NCI-H69 (cell line): ENCODE measurements at regions not wholly inside any gene's neighbourhood (a gene's known extent, or its start where the extent isn't known, plus 50 kb on each side); places are given as distances from the start of the nearest gene placed in this dataset.
A peak's percentile ranks its signal among the peaks of the same experiment; 100 is the strongest.
"Not testable (repeated sequence)": the region's sequence is repeated elsewhere in the genome, so short reads cannot be mapped to it uniquely, and the experiment has no call there.

ENCODE experiments used
- DNase-seq: peaks from one replicate; lab custom pipeline; 2025; lab: John Stamatoyannopoulos, UW

DNA sequence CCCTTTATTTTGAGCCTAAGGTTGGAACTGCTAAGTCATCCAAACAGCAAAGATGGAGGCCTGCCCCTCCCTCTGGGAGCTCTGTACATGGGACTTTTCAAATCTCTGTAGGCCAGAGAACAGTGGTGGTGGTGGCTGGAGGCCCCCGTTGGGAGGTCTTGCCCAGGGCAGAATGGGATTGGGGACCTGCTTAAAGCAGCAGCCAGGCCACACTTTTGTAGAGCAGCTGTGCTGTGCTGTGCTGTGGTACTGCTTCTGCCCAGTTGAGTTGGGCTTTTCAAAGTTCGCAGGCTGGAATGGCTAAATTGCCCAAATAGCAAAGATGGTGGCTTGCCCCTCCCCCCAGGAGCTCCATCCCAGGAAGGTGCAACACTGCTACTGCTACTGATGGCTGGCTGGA is 147.5 kb upstream of the TACR3 start:
- no peak for DNase-seq

DNA sequence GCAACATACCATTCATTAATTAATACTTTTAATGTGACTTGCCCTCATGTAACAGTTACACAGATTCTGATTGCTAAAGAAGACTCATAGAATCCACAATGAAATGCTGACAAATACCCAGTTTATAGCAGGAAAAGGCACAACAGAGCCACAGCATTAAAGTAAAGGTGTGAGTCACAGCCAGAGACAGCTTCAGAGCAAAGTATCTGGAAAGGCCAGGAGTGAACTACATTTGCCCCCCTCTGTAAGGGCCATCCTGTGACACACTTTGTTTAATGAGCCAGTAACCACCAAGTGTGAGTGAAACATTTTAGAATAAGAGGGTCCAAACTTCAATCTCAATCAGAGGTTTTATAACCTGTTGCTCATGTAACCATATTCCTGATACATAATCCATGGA is 133.8 kb upstream of the TACR3 start:
- no peak for DNase-seq

DNA sequence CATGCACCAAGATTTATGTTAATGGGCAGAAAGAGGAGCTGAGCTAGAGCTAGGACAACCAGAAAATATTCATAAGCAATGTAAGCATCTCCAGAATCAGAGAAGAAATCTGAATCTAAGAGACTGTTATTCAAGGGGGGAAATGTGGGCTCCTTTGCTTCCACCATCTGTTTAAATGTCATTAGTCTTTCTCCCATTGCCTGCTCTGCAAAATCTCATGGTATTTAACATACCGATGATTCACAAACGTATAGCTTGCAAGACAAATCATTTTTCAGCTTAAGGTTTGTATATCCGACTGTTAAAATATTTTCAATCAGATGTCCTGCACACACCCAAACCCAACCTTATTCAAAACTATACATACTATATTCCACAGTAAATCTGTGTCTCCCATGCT is 133.4 kb upstream of the TACR3 start:
- no peak for DNase-seq

DNA sequence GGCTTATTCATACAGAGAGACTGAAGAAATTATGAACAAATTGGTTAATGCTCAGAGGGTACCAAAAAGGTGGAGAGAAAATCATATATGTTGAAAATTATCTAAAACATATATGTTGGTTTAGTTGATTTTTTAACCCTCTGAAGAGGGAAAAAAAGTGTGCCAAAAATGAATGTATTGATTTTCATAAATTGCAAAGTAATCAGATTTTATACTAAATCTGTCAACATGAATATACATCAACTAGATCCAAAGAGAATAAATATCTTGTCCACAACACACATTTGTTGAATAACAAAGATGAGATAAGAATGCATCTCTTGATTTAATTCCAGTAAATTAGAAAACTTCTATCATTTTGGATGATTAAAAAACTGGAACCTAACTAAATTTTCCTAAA is 125.3 kb upstream of the TACR3 start:
- no peak for DNase-seq

DNA sequence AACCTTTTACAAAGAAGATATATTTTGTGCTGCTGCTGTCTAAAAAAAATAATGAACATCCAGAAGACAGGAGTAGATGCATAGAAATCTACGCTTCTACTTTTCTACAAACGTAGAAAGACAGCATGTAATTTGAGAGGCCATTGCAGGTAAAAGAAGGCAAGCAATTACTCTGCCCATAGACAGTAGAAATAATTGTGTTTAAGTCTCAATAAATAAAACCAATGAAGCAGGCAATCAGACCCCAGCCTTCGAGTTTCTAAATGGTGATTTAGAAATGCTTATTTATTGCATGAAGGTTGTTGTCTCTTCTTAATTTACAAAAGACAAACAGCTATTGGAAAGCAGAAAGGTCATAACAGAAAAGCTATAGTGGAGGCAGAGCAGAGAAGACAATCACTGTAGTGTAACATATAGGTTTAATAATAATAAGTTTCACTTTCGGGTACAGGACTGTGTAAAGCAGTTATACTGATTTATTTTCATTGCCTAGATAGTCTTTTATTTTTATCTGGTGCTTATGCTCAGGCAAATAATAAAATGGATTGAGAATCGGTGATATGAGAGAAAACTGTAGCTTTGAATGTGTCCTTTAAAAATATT is 123.0 kb upstream of the TACR3 start:
- DNase-seq, result no peak

DNA sequence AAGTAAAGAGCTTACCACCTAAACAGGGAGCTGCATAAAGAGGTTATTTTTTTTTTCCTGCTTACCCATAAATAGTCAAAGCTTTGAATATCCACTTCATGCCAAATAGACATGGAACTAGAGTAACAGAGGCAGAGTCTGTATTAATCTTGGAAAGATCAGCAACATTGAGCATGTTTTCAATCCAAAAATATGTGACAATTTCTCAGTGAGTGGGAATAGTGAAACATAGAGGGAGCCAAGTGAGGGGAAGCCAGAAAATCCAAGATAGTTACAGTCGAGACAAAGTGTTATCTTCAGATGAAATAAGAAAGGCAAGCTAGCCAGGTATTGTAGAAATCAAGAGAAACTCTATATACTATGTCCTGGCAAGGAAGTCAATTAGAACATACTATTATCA is 122.3 kb upstream of the TACR3 start:
- no peak for DNase-seq

DNA sequence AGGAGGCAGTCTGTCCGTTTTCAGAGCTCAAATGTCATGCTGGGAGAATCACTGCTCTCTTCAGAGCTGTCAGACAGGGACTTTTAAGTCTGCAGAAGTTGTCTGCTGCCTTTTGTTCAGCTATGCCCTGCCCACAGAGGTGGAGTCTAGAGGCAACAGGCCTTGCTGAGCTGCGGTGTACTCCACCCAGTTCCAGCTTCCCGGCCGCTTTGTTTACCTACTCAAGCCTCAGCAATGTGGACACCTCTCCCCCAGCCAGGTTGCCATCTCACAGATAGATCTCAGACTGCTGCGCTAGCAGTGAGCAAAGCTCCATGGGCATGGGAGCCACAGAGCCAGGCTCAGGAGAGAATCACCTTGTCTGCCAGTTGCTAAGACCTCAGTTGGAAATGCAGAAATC is 90.5 kb upstream of the TACR3 start:
- DNase-seq, result not testable (repeated sequence)

DNA sequence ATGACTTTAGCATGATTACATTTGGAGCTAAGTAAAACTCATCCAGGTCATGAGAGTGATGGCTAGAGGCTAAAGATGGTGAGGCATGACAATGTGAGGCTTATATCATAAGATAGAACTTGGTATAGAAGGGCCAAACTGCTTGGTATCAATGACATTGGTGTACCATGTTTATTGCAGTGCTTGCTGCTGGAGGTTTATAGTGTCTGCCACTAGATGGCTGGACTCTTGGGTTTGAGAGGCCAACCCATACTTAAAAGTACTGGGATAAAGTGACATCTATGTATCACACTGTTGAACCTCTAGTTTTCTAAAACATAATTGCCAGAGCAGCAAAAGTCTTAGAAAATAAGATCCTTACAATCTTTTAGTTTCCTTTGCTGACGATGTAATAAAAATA is 83.0 kb upstream of the TACR3 start:
- DNase-seq, result peak; percentile 1

DNA sequence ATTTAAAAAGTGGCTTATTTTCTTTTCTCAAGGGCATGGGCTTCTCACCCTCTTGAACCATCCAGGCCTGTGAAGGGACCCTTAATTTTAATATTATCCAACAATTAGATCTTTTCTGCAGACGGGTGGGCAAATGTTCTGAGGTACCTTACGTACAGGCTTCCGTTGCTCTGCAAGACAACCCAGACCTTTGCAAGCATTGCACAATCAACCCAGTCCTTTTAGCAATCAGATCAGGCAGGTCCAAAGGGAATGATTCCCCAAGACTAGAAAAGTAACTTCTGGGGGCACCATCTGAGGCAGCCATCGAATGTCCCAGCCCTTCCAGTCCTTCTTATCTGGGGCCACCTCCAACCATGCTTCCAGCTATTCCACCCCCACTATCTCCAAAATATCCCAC is 67.3 kb upstream of the TACR3 start:
- no peak for DNase-seq

DNA sequence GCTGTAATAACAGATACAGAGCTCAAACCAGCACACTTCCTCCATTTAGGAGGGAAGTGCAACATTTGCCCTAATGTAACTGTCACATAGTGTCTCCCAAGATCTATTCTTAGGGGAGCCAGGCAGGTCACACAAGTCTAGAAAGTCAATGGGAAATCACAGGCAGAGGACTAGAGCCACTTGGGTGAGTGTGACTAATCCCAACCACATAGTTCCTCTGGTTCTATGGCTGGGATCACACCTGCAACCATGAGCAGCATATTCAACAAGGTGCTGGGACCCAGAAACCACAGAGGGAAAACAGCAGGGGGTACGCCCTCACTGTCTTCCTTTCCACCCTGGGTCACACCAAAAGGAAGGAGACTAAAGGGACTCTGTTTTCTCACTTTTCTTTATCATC is 66.8 kb upstream of the TACR3 start:
- no peak for DNase-seq

DNA sequence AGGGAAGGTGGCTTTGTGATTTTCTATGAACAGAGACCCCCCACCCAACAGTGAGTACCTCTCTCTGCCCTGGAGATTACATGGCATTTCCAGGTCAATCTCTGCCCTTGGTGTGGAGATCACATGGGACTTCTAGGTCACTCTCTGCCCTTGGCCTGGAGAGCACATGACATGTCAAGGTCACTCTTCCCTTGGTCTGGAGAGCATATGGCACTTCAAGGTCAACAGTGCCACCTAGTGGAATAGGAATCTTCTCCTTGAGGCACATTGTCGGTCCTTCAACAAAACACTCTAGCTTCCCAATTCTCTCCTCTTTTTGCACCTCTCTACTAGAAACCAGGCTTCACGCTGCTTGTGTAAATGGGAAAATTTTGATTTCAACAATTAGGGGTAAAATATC is 66.2 kb upstream of the TACR3 start:
- DNase-seq, result peak; percentile 50

DNA sequence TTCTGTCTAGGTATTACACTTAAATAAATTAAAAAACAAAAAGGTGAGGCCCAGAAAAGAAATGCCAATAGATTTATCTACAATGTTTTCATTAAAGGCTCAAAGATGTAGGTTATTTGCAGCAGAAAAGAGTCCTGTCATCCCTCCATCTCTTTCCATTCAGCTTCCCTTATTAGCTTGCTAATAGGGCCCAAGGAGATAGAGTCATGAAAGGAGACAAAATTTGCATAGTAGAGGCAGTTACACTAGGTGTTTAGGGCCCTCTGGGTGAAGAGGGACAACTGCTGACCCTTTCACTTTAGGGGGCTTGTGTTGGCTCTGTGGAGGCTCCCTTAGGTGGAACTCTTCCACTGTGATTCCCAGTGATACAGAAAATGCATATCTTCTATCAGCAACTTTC is 58.4 kb upstream of the TACR3 start:
- DNase-seq, result no peak

DNA sequence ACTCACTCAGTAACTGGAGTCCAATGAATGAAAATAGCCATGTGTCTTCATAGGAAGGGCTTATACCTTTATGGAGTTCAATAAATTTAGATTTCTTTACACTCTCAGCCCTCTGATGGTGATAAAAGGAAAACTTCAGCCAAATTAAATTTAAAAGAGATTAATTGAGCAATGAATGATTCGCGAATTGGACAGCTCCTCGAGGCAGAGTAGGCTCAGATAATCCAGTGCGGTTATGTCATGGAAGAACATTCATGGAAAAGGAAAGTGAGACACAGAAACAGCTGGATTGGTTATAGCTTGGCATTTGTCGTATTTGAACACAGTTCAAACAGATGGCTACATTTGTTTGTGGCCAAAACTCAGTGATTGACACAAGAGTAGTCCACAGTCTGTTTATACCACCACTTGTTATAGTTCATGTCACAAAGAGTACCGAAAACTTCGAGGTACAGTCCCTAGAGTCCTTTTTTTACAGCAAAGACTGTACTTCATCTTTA is 54.6 kb upstream of the TACR3 start:
- DNase-seq, result no peak

DNA sequence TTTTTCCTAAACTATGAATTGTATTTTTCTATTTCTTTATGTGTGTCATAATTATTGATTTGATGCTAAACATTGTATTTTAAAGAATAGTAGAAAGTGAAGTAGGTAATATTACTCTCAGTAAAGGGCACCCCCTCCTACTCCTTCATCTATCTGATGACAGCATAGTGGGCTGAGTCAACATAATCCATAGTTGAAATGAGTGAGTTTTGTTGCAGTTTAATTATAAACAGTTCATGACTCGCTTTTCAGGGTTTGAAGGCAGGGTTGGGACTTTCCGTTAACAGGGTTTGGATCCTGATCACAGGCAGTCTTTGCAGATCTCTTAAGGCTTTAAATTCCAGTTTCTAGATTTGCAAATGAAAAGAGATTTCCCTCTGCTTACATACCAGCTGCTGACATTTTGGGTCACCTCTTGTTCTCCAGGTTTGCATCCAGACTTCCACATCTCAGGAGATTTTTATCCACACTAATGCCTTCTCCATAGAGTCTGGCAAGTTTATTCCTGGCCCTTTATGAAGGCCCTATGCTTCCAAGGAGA is 54.0 kb upstream of the TACR3 start:
- DNase-seq, result no peak
